ENCODE measurements at regions not wholly inside any gene's neighbourhood (a gene's known extent, or its start where the extent isn't known, plus 50 kb on each side); places are given as distances from the start of the nearest gene placed in this dataset.

DNA sequence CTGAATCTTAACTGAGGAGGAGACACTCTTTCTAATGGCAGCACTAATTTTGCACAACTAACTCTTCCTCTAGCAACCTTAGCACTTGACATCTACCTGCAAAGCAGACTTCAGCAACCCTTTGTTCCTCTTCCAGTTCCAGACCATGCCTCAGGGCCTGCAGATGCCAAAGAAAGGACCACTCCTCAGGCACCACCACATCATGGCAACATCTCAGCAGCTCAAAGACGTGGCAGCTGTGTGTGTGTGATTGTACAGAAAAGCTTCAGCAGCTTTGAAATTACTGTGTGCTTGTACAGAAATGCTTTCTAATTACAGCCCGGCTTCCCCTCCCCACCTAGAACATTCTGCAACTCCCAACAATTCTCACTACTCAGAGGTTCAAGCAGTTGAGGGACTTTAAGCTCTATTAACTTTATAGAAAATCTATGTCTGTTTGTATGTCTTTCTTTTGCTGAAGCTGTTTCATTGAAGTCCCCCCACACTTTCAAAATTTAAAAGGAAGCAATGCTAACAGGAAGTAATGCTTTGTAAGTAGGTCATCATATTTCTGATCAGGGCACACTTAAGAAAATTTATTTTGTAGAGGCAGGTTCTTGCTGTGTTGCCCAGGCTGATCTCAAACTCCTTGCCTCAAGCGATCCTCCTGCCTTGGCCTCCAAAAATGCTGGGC, 115.2 kb downstream of the CD47 start:
- DNase-seq (ENCODE audit: low read depth), result no peak
- no peak overlapping the region for H3K4me3 ChIP-seq (ENCODE audit: low read depth, low read length)
- TF ChIP-seq MYC (IDR thresholded peaks at IDR 0.05; ENCODE audit: low read depth, low read length) (no peak), POLR2A (IDR thresholded peaks at IDR 0.05; ENCODE audit: extremely low read depth, insufficient read length) (no peak)
- TF ChIP-seq, protein P1, sequence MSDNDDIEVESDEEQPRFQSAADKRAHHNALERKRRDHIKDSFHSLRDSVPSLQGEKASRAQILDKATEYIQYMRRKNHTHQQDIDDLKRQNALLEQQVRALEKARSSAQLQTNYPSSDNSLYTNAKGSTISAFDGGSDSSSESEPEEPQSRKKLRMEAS (IDR thresholded peaks at IDR 0.05; ENCODE audit: low read depth, low read length), result no peak
- TF ChIP-seq, protein P2, sequence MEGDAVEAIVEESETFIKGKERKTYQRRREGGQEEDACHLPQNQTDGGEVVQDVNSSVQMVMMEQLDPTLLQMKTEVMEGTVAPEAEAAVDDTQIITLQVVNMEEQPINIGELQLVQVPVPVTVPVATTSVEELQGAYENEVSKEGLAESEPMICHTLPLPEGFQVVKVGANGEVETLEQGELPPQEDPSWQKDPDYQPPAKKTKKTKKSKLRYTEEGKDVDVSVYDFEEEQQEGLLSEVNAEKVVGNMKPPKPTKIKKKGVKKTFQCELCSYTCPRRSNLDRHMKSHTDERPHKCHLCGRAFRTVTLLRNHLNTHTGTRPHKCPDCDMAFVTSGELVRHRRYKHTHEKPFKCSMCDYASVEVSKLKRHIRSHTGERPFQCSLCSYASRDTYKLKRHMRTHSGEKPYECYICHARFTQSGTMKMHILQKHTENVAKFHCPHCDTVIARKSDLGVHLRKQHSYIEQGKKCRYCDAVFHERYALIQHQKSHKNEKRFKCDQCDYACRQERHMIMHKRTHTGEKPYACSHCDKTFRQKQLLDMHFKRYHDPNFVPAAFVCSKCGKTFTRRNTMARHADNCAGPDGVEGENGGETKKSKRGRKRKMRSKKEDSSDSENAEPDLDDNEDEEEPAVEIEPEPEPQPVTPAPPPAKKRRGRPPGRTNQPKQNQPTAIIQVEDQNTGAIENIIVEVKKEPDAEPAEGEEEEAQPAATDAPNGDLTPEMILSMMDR (IDR thresholded peaks at IDR 0.05; ENCODE audit: low read depth, low read length), result no peak

DNA sequence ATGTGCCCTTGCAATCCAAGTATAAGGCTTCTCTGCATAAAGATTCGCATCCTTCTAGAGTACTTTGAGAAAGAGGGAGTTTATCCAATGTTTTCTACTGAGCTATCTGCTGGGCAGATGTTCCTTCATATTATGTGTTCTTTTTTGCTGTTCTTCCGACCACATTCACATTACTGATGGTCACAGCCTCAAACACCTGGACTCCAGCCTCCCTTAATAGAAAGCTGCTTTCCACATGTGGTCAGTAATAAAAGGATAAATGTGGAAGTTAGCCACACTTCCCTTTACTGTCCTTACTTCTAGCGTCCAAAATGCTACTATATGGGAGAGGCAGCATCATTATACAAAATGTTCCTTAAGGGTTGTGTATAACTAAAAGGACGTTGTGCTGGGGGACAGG, 116.9 kb downstream of the CD47 start:
- TF ChIP-seq, protein P2 (IDR thresholded peaks at IDR 0.05; ENCODE audit: low read depth, low read length), result no peak
- TF ChIP-seq MYC (IDR thresholded peaks at IDR 0.05; ENCODE audit: low read depth, low read length), result no peak
- H3K4me3 ChIP-seq (ENCODE audit: low read depth, low read length), result no peak overlapping the region
- DNase-seq (ENCODE audit: low read depth), result no peak

DNA sequence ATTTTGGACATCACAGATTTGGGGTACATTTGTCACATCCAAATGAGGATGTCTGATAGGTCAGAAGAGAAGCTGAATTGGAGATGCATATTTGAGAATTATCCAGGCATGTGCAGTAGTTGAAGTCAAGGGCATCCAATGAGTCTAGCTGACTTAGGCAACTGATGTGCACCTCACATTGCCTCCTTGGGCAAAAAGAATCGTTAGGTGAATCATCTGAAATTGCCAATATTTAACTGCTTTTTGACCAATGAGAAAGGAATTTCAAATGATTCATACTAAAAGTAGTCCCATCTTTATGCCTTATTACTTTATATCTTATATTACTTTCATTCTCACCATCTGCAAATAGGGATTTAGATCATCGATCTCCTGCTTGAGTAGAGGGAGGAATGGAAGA, 117.7 kb downstream of the CD47 start:
- no peak overlapping the region for H3K4me3 ChIP-seq (ENCODE audit: low read depth, low read length)
- TF ChIP-seq, protein P2 (IDR thresholded peaks at IDR 0.05; ENCODE audit: low read depth, low read length), result no peak
- TF ChIP-seq, protein P1 (IDR thresholded peaks at IDR 0.05; ENCODE audit: low read depth, low read length), result no peak
- no peak for TF ChIP-seq POLR2A (IDR thresholded peaks at IDR 0.05; ENCODE audit: extremely low read depth, insufficient read length)
- no peak for TF ChIP-seq MYC (IDR thresholded peaks at IDR 0.05; ENCODE audit: low read depth, low read length)
- no peak for DNase-seq (ENCODE audit: low read depth)

DNA sequence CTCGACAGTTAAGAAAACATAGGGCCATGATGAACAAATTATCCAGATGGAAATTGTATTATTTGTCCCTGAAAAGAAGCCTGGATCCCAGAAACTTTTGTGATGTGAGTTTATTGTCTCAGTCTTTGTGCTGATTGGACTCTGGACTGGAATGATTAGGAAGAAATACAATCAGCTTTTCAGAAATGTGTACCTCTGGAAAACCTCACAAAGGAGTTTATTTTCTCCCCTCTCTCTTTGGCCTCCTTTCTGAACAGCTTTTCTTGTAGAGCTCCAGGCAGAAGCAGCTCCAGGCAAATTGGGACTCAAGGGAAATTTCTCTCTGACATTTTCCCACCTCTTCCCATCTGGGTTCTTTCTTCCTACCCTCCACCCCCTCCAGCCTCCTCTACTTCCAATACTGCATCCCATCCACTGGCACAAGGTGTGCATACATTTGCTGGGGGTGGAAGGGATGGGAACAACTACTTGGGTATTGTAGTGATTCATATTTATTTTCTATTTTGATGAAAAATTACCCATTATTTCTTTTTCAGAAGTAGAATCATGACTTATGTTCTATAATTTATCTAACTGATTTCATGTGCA, 119.7 kb downstream of the CD47 start:
- TF ChIP-seq POLR2A (IDR thresholded peaks at IDR 0.05; ENCODE audit: extremely low read depth, insufficient read length) (no peak), MYC (IDR thresholded peaks at IDR 0.05; ENCODE audit: low read depth, low read length) (no peak)
- TF ChIP-seq, protein P1 (IDR thresholded peaks at IDR 0.05; ENCODE audit: low read depth, low read length), result no peak
- TF ChIP-seq, protein P2 (IDR thresholded peaks at IDR 0.05; ENCODE audit: low read depth, low read length), result no peak
- DNase-seq (ENCODE audit: low read depth), result no peak
- no peak overlapping the region for H3K4me3 ChIP-seq (ENCODE audit: low read depth, low read length)

DNA sequence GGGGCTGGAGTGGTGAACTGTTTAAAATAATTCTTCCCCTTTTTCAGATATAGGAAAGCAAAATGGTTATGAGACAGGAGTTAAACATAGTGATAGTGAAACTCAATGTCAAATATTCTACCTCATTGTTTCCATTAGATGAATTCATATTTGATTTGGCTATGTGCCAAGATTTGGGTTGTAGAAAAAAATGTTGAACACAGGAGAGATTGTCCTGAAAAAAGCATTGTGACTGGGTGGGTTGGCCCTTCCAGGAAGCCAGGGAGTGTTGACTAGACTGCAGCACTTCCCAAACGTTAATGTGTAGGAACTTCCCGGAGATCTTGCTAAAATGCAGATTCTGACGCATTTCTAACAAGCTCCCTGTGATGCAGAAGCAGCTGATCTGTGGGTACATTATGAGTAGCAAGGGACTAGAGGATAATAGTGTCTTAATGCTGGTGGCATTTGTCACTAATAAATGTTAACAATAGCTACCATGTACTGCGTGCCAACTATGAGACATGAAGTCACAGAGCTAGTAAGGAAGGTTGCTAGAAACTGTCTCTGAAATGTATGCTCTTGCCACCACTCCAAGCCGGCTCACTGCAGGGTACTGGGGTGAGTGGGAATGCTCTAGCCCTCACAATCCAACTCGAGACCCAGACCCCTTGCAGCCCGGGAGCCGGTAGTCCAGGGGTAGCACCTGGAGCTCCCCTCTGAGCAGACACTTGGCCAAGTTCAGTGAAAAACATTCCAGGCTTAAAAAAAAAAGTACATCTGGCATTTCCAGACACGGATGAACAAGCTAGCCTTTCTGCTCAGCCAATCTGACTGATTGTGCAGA, 120.6 kb downstream of the CD47 start:
- TF ChIP-seq, protein P1 (IDR thresholded peaks at IDR 0.05; ENCODE audit: low read depth, low read length), result no peak
- TF ChIP-seq POLR2A (IDR thresholded peaks at IDR 0.05; ENCODE audit: extremely low read depth, insufficient read length) (no peak), MYC (IDR thresholded peaks at IDR 0.05; ENCODE audit: low read depth, low read length) (no peak)
- TF ChIP-seq, protein P2 (IDR thresholded peaks at IDR 0.05; ENCODE audit: low read depth, low read length), result no peak
- H3K4me3 ChIP-seq (ENCODE audit: low read depth, low read length), result no peak overlapping the region
- no peak for DNase-seq (ENCODE audit: low read depth)
